Epithelial cell of esophagus (primary cell): ENCODE measurements at regions not wholly inside any gene's neighbourhood (a gene's known extent, or its start where the extent isn't known, plus 50 kb on each side); places are given as distances from the start of the nearest gene placed in this dataset.

Experiments used
- DNase-seq: peaks from one replicate; pipeline ENCODE4 v3.0.0; 2010; ENCODE audit warnings: low read depth
- H3K4me3 ChIP-seq: 2 replicates; pipeline ENCODE4 v1.5.1; 2011; ENCODE audit warnings: mild to moderate bottlenecking, low read length, control low read depth
- CTCF ChIP-seq: IDR thresholded peaks from 2 replicates; pipeline ENCODE4 v1.5.1; 2011; ENCODE audit warnings: low read depth, mild to moderate bottlenecking, low read length, control low read depth, inconsistent platforms; ENCODE audit not compliant: insufficient read depth; ENCODE audit errors: missing control alignments

DNA sequence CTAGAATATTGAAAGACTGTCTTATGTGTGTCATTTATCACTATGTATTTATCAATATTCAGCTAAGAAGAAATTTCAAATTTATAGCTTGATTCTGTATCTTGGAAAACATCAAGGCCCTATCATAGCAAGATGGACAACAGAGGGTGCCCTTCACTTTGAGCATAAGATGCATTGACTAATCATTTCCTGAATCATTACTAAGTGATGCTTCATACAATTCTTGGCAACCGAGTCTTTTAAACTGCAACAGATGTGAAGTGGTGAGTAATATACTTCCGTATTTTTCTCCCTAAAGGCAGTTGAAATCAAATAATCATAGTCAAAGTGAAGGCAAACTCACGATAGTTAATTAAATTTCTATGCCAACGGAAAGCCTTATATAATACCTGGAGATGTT, 318.6 kb upstream of the RGMB start:
- DNase-seq = peak; percentile 93
- TF ChIP-seq CTCF = peak; percentile 53

DNA sequence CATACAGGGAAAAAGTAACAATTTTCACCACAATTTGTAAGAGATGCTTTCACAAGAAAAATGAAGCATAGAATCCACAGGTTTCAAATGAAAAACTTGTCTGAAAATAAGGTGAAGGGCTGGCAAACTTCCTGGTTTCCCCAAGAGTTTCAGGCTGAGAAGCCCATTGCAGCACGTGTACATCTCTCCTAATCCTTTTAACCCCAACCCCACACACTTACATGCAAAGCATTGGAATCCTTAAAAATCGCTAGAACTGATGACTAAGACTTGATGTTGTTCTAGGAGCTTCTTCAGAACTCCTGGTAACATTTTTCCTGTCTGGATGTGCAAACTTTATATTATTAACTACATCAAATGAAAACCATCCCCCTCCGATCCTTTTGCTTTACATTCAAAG, 317.8 kb upstream of the RGMB start:
- no peak overlapping the region for H3K4me3 ChIP-seq
- peak; percentile 8 for DNase-seq
- TF ChIP-seq CTCF = no peak

More for the DNA sequence above, 318.6 kb upstream of the RGMB start:
- H3K4me3 ChIP-seq = no peak overlapping the region

DNA sequence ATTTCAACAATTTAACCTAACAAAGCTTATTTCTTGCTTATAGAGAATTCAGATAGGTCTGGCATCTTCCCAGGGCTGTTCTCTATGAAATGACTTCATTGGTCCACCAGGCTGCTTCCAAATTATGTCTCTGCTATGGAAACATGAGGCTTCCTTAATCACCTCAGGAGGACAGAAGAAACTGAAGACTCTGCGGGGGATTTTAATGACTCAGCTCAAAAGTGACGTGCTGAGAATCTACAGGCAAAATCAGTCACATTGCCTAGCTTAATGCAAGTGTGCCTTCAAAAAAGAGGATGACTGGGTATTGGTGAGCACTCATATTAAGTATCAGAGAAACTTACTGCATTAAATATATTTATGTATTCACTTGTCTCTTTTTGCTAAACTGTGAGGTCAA, 315.5 kb upstream of the RGMB start:
- no peak overlapping the region for H3K4me3 ChIP-seq
- DNase-seq = peak; percentile 6
- TF ChIP-seq CTCF = no peak

GRCh38 chr5:98458726-98459125, 314.7 kb upstream of the RGMB start:
- no peak for DNase-seq
- TF ChIP-seq CTCF = no peak
- no peak overlapping the region for H3K4me3 ChIP-seq

- no peak for TF ChIP-seq CTCF
- no peak for DNase-seq
- no peak overlapping the region for H3K4me3 ChIP-seq
Observed at GRCh38 chr5:98460536-98460935, 312.9 kb upstream of the RGMB start.

GRCh38 chr5:98461485-98461884, 312.0 kb upstream of the RGMB start:
- peak; percentile 5 for DNase-seq
- no peak overlapping the region for H3K4me3 ChIP-seq
- TF ChIP-seq CTCF = no peak

- DNase-seq = no peak
- TF ChIP-seq CTCF = no peak
- no peak overlapping the region for H3K4me3 ChIP-seq
Observed at GRCh38 chr5:98463222-98463621, 310.2 kb upstream of the RGMB start.
